SH-SY5Y (cell line): ENCODE measurements at regions not wholly inside any gene's neighbourhood (a gene's known extent, or its start where the extent isn't known, plus 50 kb on each side); places are given as distances from the start of the nearest gene placed in this dataset.

Experiments
- GATA2 ChIP-seq: IDR thresholded peaks from 2 replicates; pipeline ENCODE4 v1.6.1; 2011; ENCODE audit warnings: mild to moderate bottlenecking, low read depth, low read length
- GATA3 ChIP-seq: IDR thresholded peaks from 2 replicates; pipeline ENCODE4 v1.6.1; 2011; ENCODE audit warnings: low read depth, mild to moderate bottlenecking, low read length, moderate library complexity

- TF ChIP-seq GATA3 (no peak), GATA2 (no peak)
Observed at GRCh38 chr1:217140041-217140901, 417.0 kb upstream of the ESRRG start.

DNA sequence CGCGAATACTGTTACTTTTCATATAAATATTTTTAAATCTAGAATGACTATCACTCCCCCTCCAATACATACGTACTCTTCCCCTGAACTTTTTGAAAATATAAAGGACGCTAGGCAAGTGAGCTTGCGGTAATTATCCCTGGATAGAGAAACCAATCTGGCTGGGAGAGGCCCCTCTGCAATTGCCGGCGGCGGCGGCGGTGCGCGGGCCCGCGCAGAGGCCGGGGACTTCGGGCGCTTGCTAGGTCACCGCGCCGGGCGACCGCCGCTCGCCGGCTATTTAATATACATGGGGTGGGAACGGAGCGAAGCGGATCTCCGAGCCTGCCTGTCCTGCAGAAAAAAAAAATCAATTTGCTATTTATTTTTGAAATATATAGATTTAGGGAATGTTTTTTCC is 416.3 kb upstream of the ESRRG start:
- TF ChIP-seq GATA2 = no peak
- TF ChIP-seq GATA3 = no peak

- TF ChIP-seq GATA3 = no peak
- no peak for TF ChIP-seq GATA2
Observed at GRCh38 chr1:217138799-217139466, 415.7 kb upstream of the ESRRG start.

- TF ChIP-seq GATA2 = no peak
- no peak for TF ChIP-seq GATA3
Observed at GRCh38 chr1:217138173-217138765, 415.0 kb upstream of the ESRRG start.

- TF ChIP-seq GATA3 (no peak), GATA2 (no peak)
Observed at GRCh38 chr1:217137210-217137881, 414.1 kb upstream of the ESRRG start.

DNA sequence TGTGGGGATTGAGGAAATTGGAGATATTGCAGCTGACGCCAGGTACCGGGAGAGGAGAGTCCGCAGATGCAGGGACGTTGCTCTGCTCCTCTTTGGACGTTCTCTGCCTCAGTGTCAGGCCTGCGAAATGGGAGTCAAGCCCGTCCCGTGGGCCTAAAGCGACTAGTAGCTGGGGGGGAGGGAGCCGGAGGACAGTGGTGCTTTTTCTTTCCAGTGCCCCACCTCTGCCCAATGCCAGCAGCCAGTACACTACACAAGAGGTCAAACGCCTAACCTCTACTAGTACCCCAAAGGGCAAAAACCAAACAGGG is 413.6 kb upstream of the ESRRG start:
- TF ChIP-seq GATA3 = no peak
- no peak for TF ChIP-seq GATA2

DNA sequence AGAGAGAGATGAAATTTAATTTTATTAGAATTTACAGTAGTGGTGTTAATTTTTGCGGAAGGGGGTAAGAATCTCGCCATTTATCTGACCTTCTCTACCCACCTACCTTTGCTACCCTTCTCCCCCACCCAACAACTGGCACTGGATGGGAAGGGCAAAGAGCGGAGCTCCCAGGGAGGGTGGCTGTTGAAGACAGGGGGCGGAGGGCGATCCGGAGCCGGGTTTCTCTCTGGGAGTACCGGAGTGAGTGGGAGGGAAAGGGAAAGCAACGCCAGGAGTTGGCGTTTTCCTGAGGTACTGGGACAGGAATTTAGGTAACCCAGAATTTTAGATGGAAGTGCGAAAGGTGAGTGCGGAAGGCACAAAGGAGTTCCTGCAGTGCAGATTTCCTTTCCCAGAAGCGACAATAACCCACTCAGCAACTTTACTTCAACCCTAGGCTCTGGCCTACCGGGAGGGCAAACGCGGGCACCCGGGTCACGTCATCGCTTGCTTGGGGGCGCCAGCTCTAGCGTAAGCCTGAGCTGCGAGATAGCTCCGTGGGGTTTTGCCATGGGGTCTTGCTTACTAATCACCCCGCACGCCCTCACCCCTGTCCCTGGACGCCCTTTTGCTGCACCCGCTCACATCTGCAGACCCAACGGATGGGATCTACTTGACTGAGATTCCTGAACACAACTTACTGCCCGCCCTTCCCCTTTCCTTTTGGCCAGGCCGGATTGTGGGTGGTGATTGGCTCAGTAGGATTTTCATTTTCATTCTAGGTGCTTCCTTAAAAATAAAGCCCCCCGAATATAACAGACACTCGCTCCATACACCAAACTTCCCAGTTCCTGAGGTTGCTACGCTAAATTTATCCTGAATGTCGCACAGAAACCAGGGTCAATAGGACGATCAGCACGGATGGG is 413.0 kb upstream of the ESRRG start:
- TF ChIP-seq GATA2 (no peak), GATA3 (no peak)

GRCh38 chr1:217135569-217135915 is 412.3 kb upstream of the ESRRG start:
- TF ChIP-seq GATA2 = no peak

GRCh38 chr1:217134857-217135568 is 411.8 kb upstream of the ESRRG start:
- no peak for TF ChIP-seq GATA3
- no peak for TF ChIP-seq GATA2

DNA sequence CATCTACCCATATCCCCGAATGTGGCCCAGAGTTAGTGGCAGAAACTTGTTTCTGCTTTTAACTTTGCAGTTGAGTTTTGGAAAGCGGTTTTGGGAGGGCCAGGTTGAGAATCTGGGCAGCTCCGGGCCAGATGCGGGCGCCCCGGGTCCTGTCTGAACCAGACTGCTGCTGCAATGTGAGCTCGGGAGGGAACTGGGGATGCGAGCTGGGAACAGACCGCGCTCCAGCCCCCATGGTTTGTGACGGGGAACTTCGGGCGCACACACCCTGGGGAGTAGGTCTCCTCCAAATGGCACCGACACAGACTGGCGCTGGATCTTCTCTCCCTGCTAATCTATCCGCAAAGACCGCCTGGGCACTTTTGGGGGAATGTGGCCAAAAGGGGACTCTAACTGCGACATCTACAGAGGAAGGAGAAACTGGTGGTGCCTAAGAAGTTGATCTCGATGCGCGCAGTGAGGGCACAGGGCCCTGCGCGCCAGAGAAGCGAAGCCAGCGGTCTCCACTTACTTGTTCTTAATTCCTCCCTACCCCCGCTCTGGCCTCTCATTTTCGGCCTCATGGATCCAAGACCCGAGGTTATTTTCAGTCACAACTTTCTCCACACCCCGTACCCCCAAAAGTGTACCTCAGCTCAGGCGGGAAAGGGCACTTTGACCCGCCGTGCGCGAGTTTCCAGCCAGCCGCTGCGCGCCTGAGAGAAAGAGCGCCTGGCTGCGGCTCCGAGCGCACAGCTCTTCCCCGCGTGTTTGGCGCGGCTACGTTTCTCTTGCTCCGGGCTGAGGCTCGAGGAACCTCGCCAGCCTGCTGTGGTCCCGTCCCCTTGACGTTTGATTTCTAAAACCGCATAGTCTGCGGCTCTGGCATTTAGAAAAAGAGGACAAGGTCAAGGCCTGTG is 411.0 kb upstream of the ESRRG start:
- no peak for TF ChIP-seq GATA2
- TF ChIP-seq GATA3 = no peak

GRCh38 chr1:217133092-217133491 is 409.9 kb upstream of the ESRRG start:
- TF ChIP-seq GATA2 (no peak), GATA3 (no peak)

DNA sequence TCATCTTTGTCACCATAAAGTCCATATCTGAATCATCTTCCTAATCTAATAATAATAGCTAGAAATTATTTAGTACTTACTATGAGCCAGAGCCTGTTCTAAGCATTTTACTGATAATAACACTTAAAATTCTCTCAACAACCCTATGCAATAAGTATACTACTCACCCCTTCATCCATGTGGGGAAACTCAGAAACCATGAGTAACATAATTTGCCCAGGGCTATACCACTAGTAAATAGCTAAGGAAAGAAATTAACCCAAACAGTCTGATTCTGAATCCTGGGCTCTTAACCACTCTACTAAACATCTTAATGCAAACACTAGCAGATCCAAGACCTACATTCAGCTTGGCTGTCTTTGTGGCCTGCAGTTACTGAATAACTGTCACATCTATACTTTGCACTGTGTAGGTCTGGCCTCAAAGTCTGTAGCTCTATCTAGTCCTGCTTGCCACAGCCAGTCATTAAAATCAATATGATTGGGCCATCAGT is 394.8 kb upstream of the ESRRG start:
- TF ChIP-seq GATA2 (no peak), GATA3 (no peak)
